NT2/D1 (cell line): ENCODE measurements at regions not wholly inside any gene's neighbourhood (a gene's known extent, or its start where the extent isn't known, plus 50 kb on each side); places are given as distances from the start of the nearest gene placed in this dataset.

Experiments
- YY1 ChIP-seq: IDR thresholded peaks from 2 replicates; pipeline ENCODE4 v1.6.1; 2011; ENCODE audit not compliant: insufficient read length, insufficient read depth
- ZNF274 ChIP-seq: IDR thresholded peaks from 2 replicates; pipeline ENCODE4 v1.6.1; 2011; ENCODE audit warnings: mild to moderate bottlenecking, low read depth, low read length

GRCh38 chr15:67911727-67912126 lies 71.9 kb upstream of the RNU6-1 start:
- TF ChIP-seq YY1 (no peak), ZNF274 (no peak)
